Epithelial cell of proximal tubule (primary cell): ENCODE measurements at regions not wholly inside any gene's neighbourhood (a gene's known extent, or its start where the extent isn't known, plus 50 kb on each side); places are given as distances from the start of the nearest gene placed in this dataset.
A peak's percentile ranks its signal among the peaks of the same experiment; 100 is the strongest.

ENCODE experiments used
- DNase-seq: peaks from one replicate; pipeline ENCODE4 v3.0.0-alpha.2; 2011; ENCODE audit warnings: low read depth
- H3K4me3 ChIP-seq: 2 replicates; pipeline ENCODE4 v1.5.1; 2011; ENCODE audit warnings: low read depth, mild to moderate bottlenecking, low read length
- TF ChIP-seq, protein P1 (sequence below): conservative IDR thresholded peaks from 2 replicates; pipeline ENCODE4 v1.5.1; 2012; ENCODE audit warnings: low read depth, mild to moderate bottlenecking, low read length

DNA sequence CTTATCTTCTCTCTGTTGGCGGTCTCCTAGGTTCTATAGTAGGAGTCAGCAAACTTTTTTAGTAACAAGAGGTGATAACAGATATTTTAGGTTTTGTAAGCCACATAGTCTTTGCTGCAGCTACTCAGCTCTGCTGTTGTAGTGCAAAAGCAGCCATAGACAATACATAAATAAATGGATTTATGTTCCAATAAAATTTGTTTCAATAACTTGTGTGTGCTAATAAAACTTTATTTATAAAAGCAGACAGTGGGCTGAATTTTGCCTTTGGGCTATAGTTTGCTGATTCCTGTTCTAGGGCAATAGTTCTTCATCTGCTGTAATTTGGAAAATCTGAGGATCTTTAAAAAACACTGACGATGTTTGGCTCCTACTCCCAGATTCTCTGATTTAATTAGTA lies 469.4 kb upstream of the TNC start:
- no peak for DNase-seq
- no peak overlapping the region for H3K4me3 ChIP-seq
- TF ChIP-seq, protein P1, sequence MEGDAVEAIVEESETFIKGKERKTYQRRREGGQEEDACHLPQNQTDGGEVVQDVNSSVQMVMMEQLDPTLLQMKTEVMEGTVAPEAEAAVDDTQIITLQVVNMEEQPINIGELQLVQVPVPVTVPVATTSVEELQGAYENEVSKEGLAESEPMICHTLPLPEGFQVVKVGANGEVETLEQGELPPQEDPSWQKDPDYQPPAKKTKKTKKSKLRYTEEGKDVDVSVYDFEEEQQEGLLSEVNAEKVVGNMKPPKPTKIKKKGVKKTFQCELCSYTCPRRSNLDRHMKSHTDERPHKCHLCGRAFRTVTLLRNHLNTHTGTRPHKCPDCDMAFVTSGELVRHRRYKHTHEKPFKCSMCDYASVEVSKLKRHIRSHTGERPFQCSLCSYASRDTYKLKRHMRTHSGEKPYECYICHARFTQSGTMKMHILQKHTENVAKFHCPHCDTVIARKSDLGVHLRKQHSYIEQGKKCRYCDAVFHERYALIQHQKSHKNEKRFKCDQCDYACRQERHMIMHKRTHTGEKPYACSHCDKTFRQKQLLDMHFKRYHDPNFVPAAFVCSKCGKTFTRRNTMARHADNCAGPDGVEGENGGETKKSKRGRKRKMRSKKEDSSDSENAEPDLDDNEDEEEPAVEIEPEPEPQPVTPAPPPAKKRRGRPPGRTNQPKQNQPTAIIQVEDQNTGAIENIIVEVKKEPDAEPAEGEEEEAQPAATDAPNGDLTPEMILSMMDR, result no peak

DNA sequence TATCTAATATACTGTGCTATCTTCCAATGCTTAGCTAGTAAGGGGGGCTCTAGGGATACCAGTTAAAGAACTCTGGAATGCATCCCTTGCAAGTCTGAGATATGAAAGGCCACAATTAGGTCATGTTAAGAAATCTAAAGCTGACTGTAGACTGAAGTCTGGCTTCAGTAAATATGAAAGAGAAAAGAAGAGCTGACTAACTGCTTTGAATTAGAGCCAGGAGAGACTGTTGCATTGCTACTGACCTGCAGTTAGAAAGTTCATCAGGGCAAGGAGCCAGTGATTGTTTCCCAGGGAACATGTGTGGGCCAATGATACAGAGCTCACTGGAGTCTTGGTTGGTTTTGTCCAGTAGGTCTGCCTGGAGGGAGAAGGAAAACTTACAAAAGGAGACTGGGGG lies 472.1 kb upstream of the TNC start:
- TF ChIP-seq, protein P1, result no peak
- DNase-seq, result peak; percentile 82

DNA sequence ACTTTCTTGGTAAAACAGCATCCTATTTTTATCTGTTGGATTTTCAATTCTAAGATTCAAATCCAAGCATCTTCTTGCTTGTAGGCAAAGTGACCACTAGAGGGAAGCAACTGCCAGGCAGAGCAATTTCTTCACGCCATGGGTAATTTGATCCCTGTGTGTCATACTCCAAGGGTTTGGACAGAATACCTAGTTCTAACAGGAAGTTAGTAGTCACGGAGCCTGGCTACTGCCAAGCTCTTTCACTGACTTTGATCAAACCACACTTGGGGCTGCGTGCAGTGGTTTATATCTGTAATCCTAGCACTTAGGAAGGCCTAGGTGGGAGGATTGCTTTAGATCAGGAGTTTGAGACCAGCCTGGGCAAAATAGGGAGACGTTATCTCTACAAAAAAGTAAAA lies 473.6 kb upstream of the TNC start:
- peak; percentile 97 for DNase-seq
- TF ChIP-seq, protein P1, result peak; percentile 99

More for the DNA sequence above, 472.1 kb upstream of the TNC start:
- no peak overlapping the region for H3K4me3 ChIP-seq

DNA sequence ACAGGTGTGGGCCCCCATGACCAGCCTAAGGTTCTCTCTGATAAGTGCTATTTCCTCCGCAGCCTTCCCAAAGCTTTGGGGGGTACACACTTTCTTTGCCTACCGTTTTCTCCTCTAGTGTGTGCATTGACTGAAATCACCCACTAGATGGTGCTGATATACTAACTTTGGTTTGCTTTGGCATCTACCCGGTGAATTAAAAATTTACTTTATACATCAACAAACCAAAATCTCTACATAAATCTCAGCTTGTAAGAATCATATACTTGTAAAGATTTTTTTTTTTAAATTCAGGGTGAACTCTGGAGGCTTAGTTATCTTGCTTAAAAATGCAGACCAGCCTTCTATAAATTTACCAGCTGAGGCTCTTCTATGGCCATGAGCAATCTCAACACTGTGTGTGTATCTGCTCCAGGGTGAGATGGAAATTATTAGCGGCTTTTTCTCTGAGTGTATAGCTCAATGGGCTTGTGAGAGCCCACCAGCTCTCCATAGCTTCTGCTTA lies 475.7 kb upstream of the TNC start:
- TF ChIP-seq, protein P1, result peak; percentile 87
- no peak overlapping the region for H3K4me3 ChIP-seq
- DNase-seq, result no peak

More for the DNA sequence above, 473.6 kb upstream of the TNC start:
- no peak overlapping the region for H3K4me3 ChIP-seq

GRCh38 chr9:115594557-115594956 lies 476.6 kb upstream of the TNC start:
- DNase-seq, result no peak
- TF ChIP-seq, protein P1, result no peak
- H3K4me3 ChIP-seq, result no peak overlapping the region

DNA sequence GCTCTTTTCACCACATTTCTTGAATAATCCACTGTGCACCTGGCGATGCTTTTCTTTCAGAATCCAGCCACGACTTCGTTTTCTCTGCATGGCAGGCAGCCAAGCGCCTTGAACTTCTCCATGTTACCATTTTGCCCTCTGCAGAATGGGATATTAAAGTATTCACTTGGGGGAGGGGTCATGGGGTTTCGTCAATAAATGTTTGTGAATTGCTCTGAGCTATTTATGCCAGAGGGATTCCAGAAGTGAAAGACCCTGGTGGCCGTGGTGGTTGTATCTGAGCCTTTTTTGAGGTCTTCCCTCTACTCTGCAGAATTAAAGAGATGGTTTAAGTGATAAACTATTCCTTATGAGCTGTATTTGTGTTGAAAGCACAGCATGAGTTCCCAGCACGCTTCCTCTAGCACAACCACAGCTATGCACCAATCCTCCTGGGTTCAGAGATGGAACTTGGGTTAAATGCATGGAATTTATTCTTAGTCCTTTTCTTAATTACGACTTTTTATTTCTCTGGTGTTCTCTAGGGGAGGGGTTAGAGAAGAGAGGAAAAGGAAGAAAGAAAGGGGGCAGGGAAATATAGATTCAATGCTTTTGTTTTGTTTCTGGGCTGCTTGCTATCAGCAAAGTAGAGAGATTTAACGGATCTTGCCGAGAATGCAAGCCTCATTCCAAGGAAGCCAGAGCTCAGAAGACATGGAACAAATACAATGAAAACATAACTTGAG lies 478.2 kb upstream of the TNC start:
- DNase-seq, result no peak
- TF ChIP-seq, protein P1, result no peak
- no peak overlapping the region for H3K4me3 ChIP-seq

DNA sequence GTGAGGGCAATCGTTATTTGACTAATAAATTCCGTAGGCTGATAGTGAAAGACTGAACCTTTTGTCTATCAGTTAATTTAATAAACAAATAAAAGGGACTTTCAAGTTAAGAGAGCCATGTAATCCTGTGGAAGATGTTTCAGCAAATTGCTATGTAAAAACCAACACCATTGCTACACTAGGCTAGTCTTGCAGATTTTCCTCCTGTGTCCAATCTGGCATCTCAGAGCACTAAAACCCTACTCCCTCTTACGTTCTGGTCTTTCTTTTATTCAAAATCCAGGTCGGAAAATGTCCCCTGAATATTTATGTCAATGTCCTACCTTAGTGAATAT lies 478.8 kb upstream of the TNC start:
- no peak overlapping the region for H3K4me3 ChIP-seq
- DNase-seq, result no peak
- TF ChIP-seq, protein P1, result no peak
